GM19397 (cell line): ENCODE measurements at regions not wholly inside any gene's neighbourhood (a gene's known extent, or its start where the extent isn't known, plus 50 kb on each side); places are given as distances from the start of the nearest gene placed in this dataset.
"Not testable (repeated sequence)": the region's sequence is repeated elsewhere in the genome, so short reads cannot be mapped to it uniquely, and the experiment has no call there.

Experiments
- ATAC-seq: cut with Tn5 transposase; IDR thresholded peaks from one replicate; pipeline ENCODE4 v1.9.1; 2021; ENCODE audit warnings: mild to moderate bottlenecking, moderate library complexity; ENCODE audit not compliant: unreplicated experiment

GRCh38 chr1:81183553-81183952 is 617.2 kb upstream of the ADGRL2 start:
- ATAC-seq: no peak

- no peak for ATAC-seq
Observed at GRCh38 chr1:81183051-81183450, 617.7 kb upstream of the ADGRL2 start.

- no peak for ATAC-seq
Observed at GRCh38 chr1:81179242-81179641, 621.5 kb upstream of the ADGRL2 start.

- not testable (repeated sequence) for ATAC-seq
Observed at GRCh38 chr1:81178431-81179093, 622.2 kb upstream of the ADGRL2 start.

GRCh38 chr1:81174811-81175476 is 625.8 kb upstream of the ADGRL2 start:
- no peak for ATAC-seq

- no peak for ATAC-seq
Observed at GRCh38 chr1:81174052-81174451, 626.7 kb upstream of the ADGRL2 start.

- ATAC-seq: no peak
Observed at GRCh38 chr1:81172483-81172882, 628.3 kb upstream of the ADGRL2 start.

GRCh38 chr1:81170721-81171120 is 630.0 kb upstream of the ADGRL2 start:
- no peak for ATAC-seq

GRCh38 chr1:81165963-81166362 is 634.8 kb upstream of the ADGRL2 start:
- no peak for ATAC-seq

GRCh38 chr1:81160696-81161095 is 640.0 kb upstream of the ADGRL2 start:
- no peak for ATAC-seq

- no peak for ATAC-seq
Observed at GRCh38 chr1:81158592-81158991, 642.1 kb upstream of the ADGRL2 start.

- ATAC-seq: no peak
Observed at GRCh38 chr1:81157686-81158085, 643.0 kb upstream of the ADGRL2 start.

GRCh38 chr1:81156887-81157286 is 643.8 kb upstream of the ADGRL2 start:
- ATAC-seq: no peak

GRCh38 chr1:81155131-81155530 is 645.6 kb upstream of the ADGRL2 start:
- no peak for ATAC-seq

GRCh38 chr1:81151206-81151605 is 649.5 kb upstream of the ADGRL2 start:
- no peak for ATAC-seq

GRCh38 chr1:81149649-81150325 is 650.9 kb upstream of the ADGRL2 start:
- ATAC-seq: no peak

- ATAC-seq: no peak
Observed at GRCh38 chr1:81144240-81144825, 656.4 kb upstream of the ADGRL2 start.

GRCh38 chr1:81142099-81142826 is 658.5 kb upstream of the ADGRL2 start:
- no peak for ATAC-seq

GRCh38 chr1:81135524-81135923 is 665.2 kb upstream of the ADGRL2 start:
- no peak for ATAC-seq

- no peak for ATAC-seq
Observed at GRCh38 chr1:81129776-81130175, 671.0 kb upstream of the ADGRL2 start.

GRCh38 chr1:81129366-81129765 is 671.4 kb upstream of the ADGRL2 start:
- no peak for ATAC-seq
